Kidney (tissue), 13 donors: ENCODE measurements at regions not wholly inside any gene's neighbourhood (a gene's known extent, or its start where the extent isn't known, plus 50 kb on each side); places are given as distances from the start of the nearest gene placed in this dataset.

Experiments used
- DNase-seq, 5 donors: peaks; one replicate each; pipeline ENCODE4 v3.0.0-alpha.2; 2013 to 2020
- FAIRE-seq: peaks from 2 replicates; lab custom pipeline; 2012; peaks lifted over from hg19 to GRCh38; lab: Jason Lieb, UNC
- H3K27ac ChIP-seq, 2 donors: one replicate each; pipeline ENCODE4 v1.7.0; 2013; ENCODE audit warnings: low read depth in 2 of 2, low read length in 2 of 2, inconsistent platforms in 1 of 2
- H3K27me3 ChIP-seq: one replicate; pipeline ENCODE4 v1.7.1; 2013; ENCODE audit warnings: low read length, inconsistent platforms; ENCODE audit not compliant: control insufficient read depth, insufficient read depth
- H3K36me3 ChIP-seq, 3 donors: one replicate each; pipeline versions ENCODE4 v1.7.0 to v1.7.1; 2013; ENCODE audit warnings: low read length in 3 of 3, control low read depth in 1 of 3, inconsistent platforms in 1 of 3; ENCODE audit not compliant: insufficient read depth in 3 of 3, control insufficient read depth in 2 of 3
- H3K4me1 ChIP-seq, 3 donors: one replicate each; pipeline versions ENCODE4 v1.7.0 to v1.7.1; 2013; ENCODE audit warnings: low read length in 3 of 3, inconsistent platforms in 1 of 3, low read depth in 1 of 3; ENCODE audit not compliant: control insufficient read depth in 2 of 3, insufficient read depth in 2 of 3
- H3K4me3 ChIP-seq, 3 donors: one replicate each; pipeline versions ENCODE4 v1.7.0 to v1.8.1; 2013; ENCODE audit warnings: low read length in 3 of 3, control low read depth in 1 of 3, inconsistent platforms in 1 of 3
- H3K9ac ChIP-seq, 3 donors: one replicate each; pipeline versions ENCODE4 v1.7.0 to v1.7.1; 2013; ENCODE audit warnings: low read length in 3 of 3, control low read depth in 1 of 3, inconsistent platforms in 1 of 3
- H3K9me3 ChIP-seq, 3 donors: one replicate each; pipeline versions ENCODE4 v1.7.0 to v1.7.1; 2013; ENCODE audit warnings: low read length in 3 of 3, control low read depth in 1 of 3, inconsistent platforms in 1 of 3; ENCODE audit not compliant: control insufficient read depth in 2 of 3, insufficient read depth in 1 of 3
- CTCF ChIP-seq: IDR thresholded peaks from 3 replicates; pipeline ENCODE4 v1.5.1; 2012; ENCODE audit warnings: mild to moderate bottlenecking, moderate library complexity, borderline replicate concordance; ENCODE audit not compliant: insufficient read depth; ENCODE audit errors: extremely low read depth
- intact Hi-C: fragments of 100-400 bp; cut with DNase I; formaldehyde crosslinking; loops from one replicate; pipeline ENCODE4 v1.11.1; 2022
- donor health status: control.
- donor health status: control.
- donor health status: control.
- donor health status: control.
- donor health status: control.
- donor health status: DM: yes; HTN: yes; CAD: no.
- donor health status: Normal renal cell carcinoma (clear cell type).

- no peak overlapping the region for H3K27ac ChIP-seq
- no peaks in the 10 kb centered on the region for H3K9me3 ChIP-seq
- no peak for DNase-seq
- H3K27me3 ChIP-seq: no peaks in the 10 kb centered on the region
- intact Hi-C loops: no loop called here
- no peak overlapping the region for H3K9ac ChIP-seq
- no peaks in the 10 kb centered on the region for H3K36me3 ChIP-seq
- no peaks in the 10 kb centered on the region for H3K4me1 ChIP-seq
- TF ChIP-seq CTCF: no peak
- no peak for FAIRE-seq
- H3K4me3 ChIP-seq: no peak overlapping the region
Measured at GRCh38 chrX:145919400-145919799, 101.8 kb downstream of the SLITRK2 start.

GRCh38 chrX:145923376-145923775 is 105.7 kb downstream of the SLITRK2 start:
- Histone ChIP-seq H3K9me3 (no peaks in the 10 kb centered on the region), H3K4me1 (no peaks in the 10 kb centered on the region), H3K9ac (no peak overlapping the region), H3K27me3 (no peaks in the 10 kb centered on the region), H3K27ac (no peak overlapping the region), H3K36me3 (no peaks in the 10 kb centered on the region), H3K4me3 (no peak overlapping the region)
- intact Hi-C loops: no loop called here
- DNase-seq: no peak
- no peak for FAIRE-seq
- TF ChIP-seq CTCF: no peak

- intact Hi-C loops: no loop called here
- Histone ChIP-seq H3K9ac (no peak overlapping the region), H3K4me3 (no peak overlapping the region), H3K27ac (no peak overlapping the region), H3K27me3 (no peaks in the 10 kb centered on the region), H3K4me1 (no peaks in the 10 kb centered on the region), H3K36me3 (no peaks in the 10 kb centered on the region), H3K9me3 (no peaks in the 10 kb centered on the region)
- no peak for DNase-seq
- no peak for FAIRE-seq
- no peak for TF ChIP-seq CTCF
Measured at GRCh38 chrX:145936769-145937168, 119.1 kb downstream of the SLITRK2 start.

DNA sequence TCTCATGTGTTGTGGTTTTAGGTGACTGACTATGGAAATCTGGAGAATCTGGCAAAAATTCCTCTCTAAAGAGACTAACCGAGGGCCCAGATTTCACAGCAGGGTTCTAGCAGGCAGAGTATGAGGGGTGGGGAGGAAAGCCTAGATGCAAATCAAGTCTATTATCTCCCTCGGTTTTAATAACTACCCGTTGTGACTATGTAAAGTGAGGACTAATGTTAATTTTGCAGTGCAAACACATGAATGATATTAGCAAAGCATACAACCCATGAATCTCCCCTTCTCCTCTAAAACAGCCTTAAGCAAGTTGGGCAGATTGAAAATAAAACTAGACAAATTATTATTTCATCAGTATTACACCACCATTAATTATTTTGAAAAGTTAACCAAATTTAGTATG is 131.4 kb downstream of the SLITRK2 start:
- intact Hi-C loops: no loop called here
- H3K4me3 ChIP-seq: no peak overlapping the region
- H3K9ac ChIP-seq: no peak overlapping the region
- no peaks in the 10 kb centered on the region for H3K9me3 ChIP-seq
- no peaks in the 10 kb centered on the region for H3K4me1 ChIP-seq
- H3K27me3 ChIP-seq: no peaks in the 10 kb centered on the region
- FAIRE-seq (no peak), DNase-seq (no peak)
- no peaks in the 10 kb centered on the region for H3K36me3 ChIP-seq
- TF ChIP-seq CTCF: no peak
- H3K27ac ChIP-seq: no peak overlapping the region
